GM21526 (cell line): ENCODE measurements at regions not wholly inside any gene's neighbourhood (a gene's known extent, or its start where the extent isn't known, plus 50 kb on each side); places are given as distances from the start of the nearest gene placed in this dataset.

Experiments used
- ATAC-seq: cut with Tn5 transposase; IDR thresholded peaks from one replicate; pipeline ENCODE4 v1.9.1; 2021; ENCODE audit warnings: moderate library complexity; ENCODE audit not compliant: unreplicated experiment, low FRiP score

- peak; percentile 84 for ATAC-seq
Observed at GRCh38 chr14:66140213-66140918, 345.8 kb upstream of the CCDC196 start.

GRCh38 chr14:66140963-66141362 lies 345.2 kb upstream of the CCDC196 start:
- no peak for ATAC-seq

- no peak for ATAC-seq
Observed at GRCh38 chr14:66141733-66142132, 344.4 kb upstream of the CCDC196 start.

- ATAC-seq: no peak
Observed at GRCh38 chr14:66143387-66144112, 342.6 kb upstream of the CCDC196 start.

- no peak for ATAC-seq
Observed at GRCh38 chr14:66152302-66152701, 333.9 kb upstream of the CCDC196 start.

- no peak for ATAC-seq
Observed at GRCh38 chr14:66152747-66153146, 333.4 kb upstream of the CCDC196 start.

GRCh38 chr14:66163023-66163422 lies 323.1 kb upstream of the CCDC196 start:
- no peak for ATAC-seq

- no peak for ATAC-seq
Observed at GRCh38 chr14:66165337-66165736, 320.8 kb upstream of the CCDC196 start.

- no peak for ATAC-seq
Observed at GRCh38 chr14:66174453-66174891, 311.7 kb upstream of the CCDC196 start.

- no peak for ATAC-seq
Observed at GRCh38 chr14:66177935-66178334, 308.2 kb upstream of the CCDC196 start.

GRCh38 chr14:66196670-66197069 lies 289.5 kb upstream of the CCDC196 start:
- ATAC-seq: no peak

- ATAC-seq: no peak
Observed at GRCh38 chr14:66197276-66197675, 288.9 kb upstream of the CCDC196 start.

GRCh38 chr14:66206554-66206953 lies 279.6 kb upstream of the CCDC196 start:
- no peak for ATAC-seq

GRCh38 chr14:66216763-66217162 lies 269.4 kb upstream of the CCDC196 start:
- no peak for ATAC-seq

GRCh38 chr14:66219886-66220285 lies 266.3 kb upstream of the CCDC196 start:
- ATAC-seq: no peak

- no peak for ATAC-seq
Observed at GRCh38 chr14:66224492-66225178, 261.5 kb upstream of the CCDC196 start.

- no peak for ATAC-seq
Observed at GRCh38 chr14:66225337-66225736, 260.8 kb upstream of the CCDC196 start.

GRCh38 chr14:66228267-66228970 lies 257.8 kb upstream of the CCDC196 start:
- no peak for ATAC-seq

GRCh38 chr14:66231820-66232219 lies 254.4 kb upstream of the CCDC196 start:
- ATAC-seq: no peak

- ATAC-seq: no peak
Observed at GRCh38 chr14:66233591-66233990, 252.6 kb upstream of the CCDC196 start.

- no peak for ATAC-seq
Observed at GRCh38 chr14:66234411-66234810, 251.8 kb upstream of the CCDC196 start.
